ENCODE measurements at regions not wholly inside any gene's neighbourhood (a gene's known extent, or its start where the extent isn't known, plus 50 kb on each side); places are given as distances from the start of the nearest gene placed in this dataset.
A peak's percentile ranks its signal among the peaks of the same experiment; 100 is the strongest.
"Not testable (repeated sequence)": the region's sequence is repeated elsewhere in the genome, so short reads cannot be mapped to it uniquely, and the experiment has no call there.

DNA sequence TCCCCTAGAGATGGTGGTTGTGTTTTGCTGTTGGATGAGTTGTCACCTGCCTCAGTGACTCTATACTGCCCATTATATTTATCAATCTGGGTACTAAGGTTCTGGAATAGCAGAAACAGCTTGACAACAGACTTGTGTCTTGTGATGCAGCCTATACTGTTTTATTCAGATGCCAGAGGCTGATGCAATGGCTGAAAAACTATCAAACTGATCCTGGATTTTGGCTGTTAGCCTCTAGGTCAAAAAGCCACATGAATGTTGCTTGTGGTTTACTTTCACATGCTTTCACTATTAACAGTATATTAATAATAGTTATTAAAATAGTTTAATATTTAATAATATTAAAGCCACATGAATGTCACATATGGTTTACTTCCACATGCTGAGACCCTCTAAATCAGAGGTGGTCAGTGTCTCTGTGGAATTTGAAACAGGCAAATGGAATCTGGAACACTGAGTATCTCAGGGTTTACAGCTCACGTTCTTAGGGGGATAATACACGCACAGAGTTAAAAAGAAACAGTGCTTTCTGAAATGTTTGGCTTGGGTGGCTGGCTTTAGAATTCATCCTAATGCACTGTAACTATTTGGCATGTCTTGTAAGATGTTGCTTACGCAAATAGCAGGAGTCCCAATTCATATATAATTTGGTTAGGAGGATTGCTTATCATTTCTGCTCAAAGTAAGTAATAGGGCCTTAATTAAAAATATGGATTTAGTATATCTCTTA, 82.5 kb upstream of the LCORL start:
- DNase-seq = no peak

DNA sequence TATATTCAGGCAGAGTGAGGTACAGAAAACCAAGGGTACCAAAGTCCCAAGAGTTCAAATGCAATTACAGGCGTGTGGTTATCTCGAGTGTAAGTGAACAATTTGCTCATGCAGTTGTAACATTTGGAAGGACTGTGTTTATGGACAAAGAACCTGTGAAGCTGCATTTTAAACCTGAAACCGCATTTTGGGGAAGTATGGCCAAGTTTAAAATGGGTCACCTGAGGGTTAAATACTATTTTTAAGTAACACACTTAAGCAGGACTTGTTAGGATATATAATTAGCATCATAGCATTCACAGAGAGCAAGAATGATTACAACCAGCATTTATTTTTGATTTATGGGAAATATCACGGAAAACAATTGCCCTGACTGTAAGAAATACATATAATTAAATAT, 79.1 kb upstream of the LCORL start:
- DNase-seq = no peak

DNA sequence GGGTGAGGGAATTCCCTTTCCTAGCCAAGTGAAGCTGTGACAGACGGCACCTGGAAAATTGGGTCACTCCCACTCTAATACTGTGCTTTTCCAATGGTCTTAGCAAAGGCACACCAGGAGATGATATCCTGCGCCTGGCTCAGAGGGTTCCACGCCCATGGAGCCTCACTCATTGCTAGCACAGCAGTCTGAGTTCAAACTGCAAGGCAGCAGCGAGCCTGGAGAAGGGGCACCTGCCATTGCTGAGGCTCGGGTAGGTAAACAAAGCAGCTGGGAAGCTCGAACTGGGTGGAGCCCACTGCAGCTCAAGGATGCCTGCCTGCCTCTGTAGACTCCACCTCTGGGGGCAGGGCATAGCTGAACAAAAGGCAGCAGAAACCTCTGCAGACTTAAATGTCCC, 68.9 kb upstream of the LCORL start:
- DNase-seq = not testable (repeated sequence)

DNA sequence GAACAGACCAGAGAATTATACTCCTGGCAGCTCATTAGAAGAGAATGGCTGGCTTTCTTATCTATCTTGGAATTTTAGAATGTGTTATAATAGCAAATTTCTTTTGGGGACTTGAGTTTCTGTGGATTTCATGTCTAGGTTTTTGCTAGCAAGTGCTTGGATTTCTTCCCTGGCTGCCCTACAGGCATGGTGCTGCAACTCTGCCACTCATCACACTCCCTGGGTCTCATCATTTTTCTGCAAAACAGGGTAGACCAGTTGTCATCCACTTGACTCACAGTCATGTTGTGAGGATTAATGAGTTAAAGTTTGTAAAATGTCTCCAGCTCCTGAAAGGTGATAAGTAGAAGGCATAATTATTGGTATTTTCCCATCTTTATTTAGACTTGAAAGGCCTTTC, 60.7 kb upstream of the LCORL start:
- no peak for DNase-seq

DNA sequence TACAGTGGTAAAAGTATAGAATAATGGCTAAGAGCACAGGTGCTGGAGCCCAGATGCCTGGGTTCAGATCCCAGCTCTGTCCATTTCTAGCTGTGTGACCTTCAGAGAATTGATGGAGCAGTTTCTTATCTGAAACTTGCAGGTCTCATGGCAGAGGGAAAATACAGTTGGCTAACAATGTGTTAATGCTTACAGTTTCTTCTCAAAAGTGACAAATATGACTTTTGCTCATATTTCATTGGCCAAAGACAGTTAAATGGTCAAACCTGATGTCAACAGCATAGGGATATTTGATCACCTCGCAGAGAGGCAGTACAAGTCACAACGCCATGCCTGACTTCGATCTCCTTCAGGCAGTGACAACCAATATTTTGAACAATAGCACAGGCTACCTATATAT, 60.2 kb upstream of the LCORL start:
- DNase-seq = no peak

DNA sequence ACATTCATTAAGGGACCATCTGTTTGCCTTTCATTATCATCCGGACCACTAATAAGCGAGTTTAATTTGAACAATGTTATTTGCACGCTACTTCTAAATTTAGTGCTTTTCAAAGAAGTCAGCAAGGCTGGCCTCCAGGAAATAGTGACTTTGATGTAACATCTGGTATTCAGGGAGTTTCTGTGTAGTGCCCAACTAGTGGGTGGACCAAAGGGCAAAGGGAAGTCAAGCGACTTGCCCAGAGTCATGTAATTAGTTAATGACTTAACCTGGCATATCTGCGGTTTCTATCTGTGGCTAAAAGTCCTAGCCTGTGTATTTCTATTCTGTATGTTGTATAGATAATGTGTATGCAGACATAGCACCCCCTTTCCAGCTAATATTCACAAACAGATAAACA, 56.3 kb upstream of the LCORL start:
- DNase-seq = no peak

DNA sequence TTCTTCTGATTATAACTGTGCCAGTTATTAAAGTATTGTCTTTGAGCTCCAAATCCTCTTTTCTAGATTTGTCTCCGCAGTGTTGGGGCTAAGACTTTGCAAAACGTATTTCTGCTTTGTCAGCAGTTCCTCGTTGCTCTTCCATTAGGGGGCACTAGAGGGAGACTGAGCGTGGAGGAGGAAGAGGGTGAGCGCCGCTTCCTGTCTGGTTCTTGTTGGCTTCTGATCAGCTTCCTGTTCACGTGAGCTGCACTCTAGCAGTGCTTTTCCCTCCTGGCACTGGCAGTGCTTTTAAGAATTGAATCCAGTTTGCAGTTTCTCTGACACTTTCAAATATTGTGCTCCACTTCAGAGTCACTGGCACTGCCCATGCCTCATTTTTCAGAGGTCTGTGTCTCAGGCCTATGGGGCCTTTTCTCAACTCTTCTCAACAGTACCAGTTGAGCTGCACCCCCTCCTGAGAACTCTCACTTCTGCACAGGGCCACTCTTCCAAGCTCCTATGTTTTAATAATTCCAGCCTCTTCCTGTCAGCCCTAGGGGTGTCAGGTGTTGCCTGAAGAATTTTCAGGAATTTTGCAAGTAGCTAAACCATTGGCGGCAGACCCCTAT, 54.4 kb upstream of the LCORL start:
- DNase-seq = peak in 1 of 2 experiments; percentile 22

DNA sequence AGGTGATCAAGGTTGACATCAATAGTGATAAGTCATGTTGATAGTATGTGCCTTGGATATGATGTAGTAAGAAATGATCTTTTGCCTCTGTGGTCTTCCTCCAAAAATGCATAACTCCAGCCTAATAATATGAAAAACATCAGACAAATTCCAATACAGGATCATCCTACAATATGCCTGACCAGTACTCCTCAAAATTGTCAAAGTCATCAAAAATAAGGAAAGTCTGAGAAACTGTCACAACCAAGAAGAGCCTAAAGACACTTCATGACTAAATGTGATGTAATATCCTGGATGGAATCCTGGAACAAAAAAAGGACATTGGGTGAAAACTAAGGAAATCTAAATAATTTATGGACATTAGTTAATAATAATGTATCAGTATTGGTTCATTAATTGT, 50.3 kb upstream of the LCORL start:
- no peak for DNase-seq
